ENCODE measurements at regions not wholly inside any gene's neighbourhood (a gene's known extent, or its start where the extent isn't known, plus 50 kb on each side); places are given as distances from the start of the nearest gene placed in this dataset.

GRCh38 chr12:31880340-31880739 is 78.9 kb upstream of the RESF1 start:
- Histone ChIP-seq H3K27me3 (replicated peaks in 1 of 4; ENCODE audit: control extremely low read depth in 1 of 4, control insufficient read depth in 3 of 4, insufficient read depth in 4 of 4, low read length in 3 of 4) (no peaks in the 10 kb centered on the region), H3K4me3 (ENCODE audit: control extremely low read depth in 1 of 5, extremely low read depth in 1 of 5, insufficient read depth in 1 of 5, low read depth in 2 of 5, low read length in 4 of 5) (no peak overlapping the region), H3K4me2 (replicated peaks; ENCODE audit: low read depth, low read length, poor library complexity, severe bottlenecking) (peak overlapping the region; percentile 44), H4K20me1 (ENCODE audit: control insufficient read depth, insufficient read depth, low read length, poor library complexity, severe bottlenecking) (no peaks in the 10 kb centered on the region), H3K9me3 (ENCODE audit: control extremely low read depth in 1 of 3, control insufficient read depth in 2 of 3, insufficient read depth in 1 of 3, low read length in 2 of 3) (peaks cover 2 to 46% (median 3%) of the 10 kb centered on the region in 3 donors), H3K9ac (ENCODE audit: low read length) (no peak overlapping the region), H3K27ac (ENCODE audit: low read length in 2 of 2) (peak overlapping the region in 1 of 2 donors; percentile 68), H2AFZ (ENCODE audit: insufficient read depth, low read depth, low read length, poor library complexity, severe bottlenecking) (no peak overlapping the region), H3K79me2 (ENCODE audit: control insufficient read depth, insufficient read depth, low read length) (peaks cover 89% of the 10 kb centered on the region), H3K4me1 (ENCODE audit: control insufficient read depth in 2 of 2, insufficient read depth in 2 of 2, low read length in 2 of 2) (peaks cover 52 to 66% of the 10 kb centered on the region in 2 donors), H3K36me3 (replicated peaks in 1 of 2; ENCODE audit: control extremely low read depth in 1 of 2, control insufficient read depth in 1 of 2, extremely low read depth in 1 of 2, insufficient read depth in 2 of 2, low read length in 1 of 2) (peaks cover 3 to 32% of the 10 kb centered on the region in 2 experiments)
- H3K4me1 Mint-ChIP-seq = peaks cover 72% of the 10 kb centered on the region
- ATAC-seq (ENCODE audit: low read depth) (no peak), DNase-seq (no peak)
- peak overlapping the region; percentile 88 for H3K27ac Mint-ChIP-seq
- no peaks in the 10 kb centered on the region for H3K27me3 Mint-ChIP-seq
- ChIA-PET POLR2A (interaction anchor here (0.6 to 0.7 kb wide), 3 partner anchors 10 to 158 kb away, joined by 3 to 8 read pairs (median 4); no protein-coding TSS in a partner anchor), CTCF (interaction anchor here (0.9 to 2.0 kb wide), 3 partner anchors 13 to 180 kb away, joined by 3 to 8 read pairs (median 4); partner anchors contain the start of gene RESF1)
- peaks cover 3% of the 10 kb centered on the region for H3K9me3 Mint-ChIP-seq (ENCODE audit: insufficient read depth)
- intact Hi-C loops (cut with micrococcal nuclease) = no loop called here
- TF ChIP-seq CTCF (IDR thresholded peaks at IDR 0.05) (no peak), EZH2 (IDR thresholded peaks at IDR 0.05; ENCODE audit: borderline replicate concordance, insufficient read depth, low read depth, low read length, poor library complexity, severe bottlenecking) (no peak)
- H3K4me3 Mint-ChIP-seq = peak overlapping the region; percentile 38

- no CpG with 5 or more reads among the region's 1 CpG for WGBS (ENCODE audit: insufficient coverage)
- H4K20me1 ChIP-seq (ENCODE audit: control insufficient read depth, insufficient read depth, low read length, poor library complexity, severe bottlenecking) = no peaks in the 10 kb centered on the region
- intact Hi-C loops (cut with micrococcal nuclease) = loop anchor here (5.0 kb wide), 4 partner anchors 41 to 476 kb away; partner anchors contain the start of gene RESF1
- peaks cover 6 to 39% of the 10 kb centered on the region in 2 experiments for H3K36me3 ChIP-seq (replicated peaks in 1 of 2; ENCODE audit: control extremely low read depth in 1 of 2, control insufficient read depth in 1 of 2, extremely low read depth in 1 of 2, insufficient read depth in 2 of 2, low read length in 1 of 2)
- peak overlapping the region; percentile 73 for H3K4me3 Mint-ChIP-seq
- peaks cover 89% of the 10 kb centered on the region for H3K79me2 ChIP-seq (ENCODE audit: control insufficient read depth, insufficient read depth, low read length)
- peaks cover 63 to 64% of the 10 kb centered on the region in 2 donors for H3K4me1 ChIP-seq (ENCODE audit: control insufficient read depth in 2 of 2, insufficient read depth in 2 of 2, low read length in 2 of 2)
- peak overlapping the region; percentile 8 for H2AFZ ChIP-seq (ENCODE audit: insufficient read depth, low read depth, low read length, poor library complexity, severe bottlenecking)
- ATAC-seq (ENCODE audit: low read depth) (no peak), DNase-seq (no peak)
- H3K27me3 ChIP-seq (replicated peaks in 1 of 4; ENCODE audit: control extremely low read depth in 1 of 4, control insufficient read depth in 3 of 4, insufficient read depth in 4 of 4, low read length in 3 of 4) = no peaks in the 10 kb centered on the region
- ChIA-PET CTCF (interaction anchor here (0.8 to 2.3 kb wide), 5 partner anchors 9 to 132 kb away, joined by 4 to 9 read pairs (median 5); partner anchors contain the start of gene RESF1), POLR2A (interaction anchor here (0.7 to 2.6 kb wide), 7 partner anchors 9 to 129 kb away, joined by 3 to 12 read pairs (median 3); partner anchors contain the start of gene RESF1)
- no peaks in the 10 kb centered on the region for H3K27me3 Mint-ChIP-seq
- no peak overlapping the region for H3K9ac ChIP-seq (ENCODE audit: low read length)
- peaks cover 1 to 38% (median 2%) of the 10 kb centered on the region in 3 donors for H3K9me3 ChIP-seq (ENCODE audit: control extremely low read depth in 1 of 3, control insufficient read depth in 2 of 3, insufficient read depth in 1 of 3, low read length in 2 of 3)
- peak overlapping the region; percentile 98 to 100 for H3K27ac ChIP-seq (ENCODE audit: low read length in 2 of 2)
- H3K4me1 Mint-ChIP-seq = peaks cover 75% of the 10 kb centered on the region
- H3K4me3 ChIP-seq (ENCODE audit: control extremely low read depth in 1 of 5, extremely low read depth in 1 of 5, insufficient read depth in 1 of 5, low read depth in 2 of 5, low read length in 4 of 5) = no peak overlapping the region
- H3K4me2 ChIP-seq (replicated peaks; ENCODE audit: low read depth, low read length, poor library complexity, severe bottlenecking) = peak overlapping the region; percentile 32
- no peak for TF ChIP-seq EZH2 (IDR thresholded peaks at IDR 0.05; ENCODE audit: borderline replicate concordance, insufficient read depth, low read depth, low read length, poor library complexity, severe bottlenecking)
- TF ChIP-seq CTCF (IDR thresholded peaks at IDR 0.05) = no peak
- peaks cover 3% of the 10 kb centered on the region for H3K9me3 Mint-ChIP-seq (ENCODE audit: insufficient read depth)
- peak overlapping the region; percentile 97 for H3K27ac Mint-ChIP-seq
Observed at GRCh38 chr12:31877884-31878283, 81.3 kb upstream of the RESF1 start.

Measured in B cell (primary cell).